HEK293 (cell line): ENCODE measurements at regions not wholly inside any gene's neighbourhood (a gene's known extent, or its start where the extent isn't known, plus 50 kb on each side); places are given as distances from the start of the nearest gene placed in this dataset.

Experiments used
- CTCF ChIA-PET: fragments of 350-600 bp; formaldehyde crosslinking; extraction: SDS; loops from one replicate; lab custom pipeline; 2021; ENCODE audit warnings: antibody characterized with exemption; lab: Yijun Ruan, JAX
- POLR2A ChIA-PET: fragments of 300-600 bp; formaldehyde crosslinking; extraction: SDS; loops from one replicate; lab custom pipeline; 2020; ENCODE audit warnings: antibody characterized with exemption, inconsistent platforms; lab: Yijun Ruan, JAX
- H3K27ac ChIP-seq: fragments of 200-500 bp; sonication (Bioruptor generic); 2 replicates; pipeline ENCODE4 v1.5.1; 2014; ENCODE audit warnings: low read depth, low read length, control low read depth, inconsistent platforms; ENCODE audit errors: extremely low read depth
- H3K36me3 ChIP-seq, 2 experiments: fragments of 200-500 bp in 1 of 2; sonication (Bioruptor generic) in 1 of 2; 1 replicate in 1 of 2; 2 replicates in 1 of 2; pipeline ENCODE4 v1.5.1; 2014 to 2017; ENCODE audit warnings: inconsistent platforms in 2 of 2, low read length in 2 of 2; ENCODE audit not compliant: control insufficient read depth in 2 of 2, insufficient read depth in 1 of 2
- H3K4me1 ChIP-seq: fragments of 200-500 bp; sonication (Bioruptor generic); 2 replicates; pipeline ENCODE4 v1.5.1; 2014; ENCODE audit warnings: mild to moderate bottlenecking, low read length, inconsistent platforms; ENCODE audit not compliant: control insufficient read depth, insufficient read depth
- H3K4me3 ChIP-seq: 2 replicates; pipeline ENCODE4 v1.5.1; 2011; ENCODE audit warnings: low read depth, mild to moderate bottlenecking, control low read depth, low read length, moderate library complexity
- H3K9me3 ChIP-seq: fragments of 200-500 bp; sonication (Bioruptor generic); 2 replicates; pipeline ENCODE4 v1.5.1; 2014; ENCODE audit warnings: low read depth, low read length, inconsistent platforms; ENCODE audit not compliant: control insufficient read depth, insufficient read depth
- ATF2 ChIP-seq: fragments of 450-650 bp; formaldehyde crosslinking; IDR thresholded peaks from 2 replicates; pipeline ENCODE4 v1.5.1; 2016; ENCODE audit warnings: missing biosample characterization, missing genetic modification characterization, low read depth
- KLF10 ChIP-seq: fragments of 450-650 bp; IDR thresholded peaks from 2 replicates; pipeline ENCODE4 v1.5.1; 2018; ENCODE audit warnings: missing biosample characterization, mild to moderate bottlenecking, missing genetic modification characterization
- KLF7 ChIP-seq: fragments of 450-650 bp; formaldehyde crosslinking; IDR thresholded peaks from 2 replicates; pipeline ENCODE4 v1.5.1; 2016; ENCODE audit warnings: missing biosample characterization, missing genetic modification characterization, borderline replicate concordance
- MYNN ChIP-seq: fragments of 450-650 bp; formaldehyde crosslinking; IDR thresholded peaks from 2 replicates; pipeline ENCODE4 v1.5.1; 2016; ENCODE audit warnings: missing biosample characterization, missing genetic modification characterization, borderline replicate concordance
- PRDM2 ChIP-seq: fragments of 450-650 bp; formaldehyde crosslinking; IDR thresholded peaks from 2 replicates; pipeline ENCODE4 v1.5.1; 2016; ENCODE audit warnings: missing biosample characterization, missing genetic modification characterization, borderline replicate concordance
- TCF7L2 ChIP-seq: IDR thresholded peaks from 2 replicates; pipeline ENCODE4 v1.6.1; 2011; ENCODE audit warnings: low read depth, mild to moderate bottlenecking, inconsistent platforms, low read length, moderate library complexity, borderline replicate concordance
- ZBTB20 ChIP-seq: fragments of 450-650 bp; formaldehyde crosslinking; IDR thresholded peaks from 2 replicates; pipeline ENCODE4 v1.5.1; 2016; ENCODE audit warnings: missing biosample characterization, missing genetic modification characterization
- ZBTB49 ChIP-seq: fragments of 450-650 bp; formaldehyde crosslinking; IDR thresholded peaks from 2 replicates; pipeline ENCODE4 v1.5.1; 2016; ENCODE audit warnings: missing biosample characterization, missing genetic modification characterization, low read depth
- ZBTB8A ChIP-seq: fragments of 450-650 bp; formaldehyde crosslinking; IDR thresholded peaks from 2 replicates; pipeline ENCODE4 v1.5.1; 2016; ENCODE audit warnings: missing biosample characterization, missing genetic modification characterization
- ZFP3 ChIP-seq: fragments of 450-650 bp; formaldehyde crosslinking; IDR thresholded peaks from 2 replicates; pipeline ENCODE4 v1.5.1; 2016; ENCODE audit warnings: low read depth, missing biosample characterization, missing genetic modification characterization
- ZNF114 ChIP-seq: fragments of 450-650 bp; formaldehyde crosslinking; IDR thresholded peaks from 2 replicates; pipeline ENCODE4 v1.5.0; 2017; ENCODE audit warnings: missing biosample characterization, missing genetic modification characterization
- ZNF157 ChIP-seq: fragments of 450-650 bp; formaldehyde crosslinking; IDR thresholded peaks from 2 replicates; pipeline ENCODE4 v1.5.1; 2016; ENCODE audit warnings: missing biosample characterization, missing genetic modification characterization
- ZNF221 ChIP-seq: fragments of 450-650 bp; formaldehyde crosslinking; IDR thresholded peaks from 2 replicates; pipeline ENCODE4 v1.5.1; 2017; ENCODE audit warnings: missing biosample characterization, missing genetic modification characterization, borderline replicate concordance
- ZNF324 ChIP-seq: fragments of 450-650 bp; formaldehyde crosslinking; IDR thresholded peaks from 2 replicates; pipeline ENCODE4 v1.5.1; 2016; ENCODE audit warnings: missing biosample characterization, missing genetic modification characterization
- ZNF341 ChIP-seq: fragments of 450-650 bp; formaldehyde crosslinking; IDR thresholded peaks from 2 replicates; pipeline ENCODE4; 2016; ENCODE audit warnings: low read depth, missing biosample characterization, missing genetic modification characterization
- ZNF501 ChIP-seq: fragments of 450-650 bp; formaldehyde crosslinking; IDR thresholded peaks from 2 replicates; pipeline ENCODE4 v1.5.1; 2016; ENCODE audit warnings: missing biosample characterization, missing genetic modification characterization
- ZNF530 ChIP-seq: fragments of 450-650 bp; formaldehyde crosslinking; IDR thresholded peaks from 2 replicates; pipeline ENCODE4 v1.5.1; 2016; ENCODE audit warnings: low read depth, missing biosample characterization, missing genetic modification characterization
- ZNF548 ChIP-seq: fragments of 450-650 bp; formaldehyde crosslinking; IDR thresholded peaks from 2 replicates; pipeline ENCODE4 v1.5.1; 2016; ENCODE audit warnings: missing biosample characterization, missing genetic modification characterization
- ZNF645 ChIP-seq: fragments of 450-650 bp; formaldehyde crosslinking; IDR thresholded peaks from 2 replicates; pipeline ENCODE4; 2016; ENCODE audit warnings: missing biosample characterization, missing genetic modification characterization
- ZNF777 ChIP-seq: fragments of 450-650 bp; formaldehyde crosslinking; IDR thresholded peaks from 2 replicates; pipeline ENCODE4 v1.5.1; 2017; ENCODE audit warnings: missing biosample characterization, missing genetic modification characterization, borderline replicate concordance
- ZNF785 ChIP-seq: fragments of 450-650 bp; formaldehyde crosslinking; IDR thresholded peaks from 2 replicates; pipeline ENCODE4 v1.5.1; 2016; ENCODE audit warnings: missing biosample characterization, missing genetic modification characterization

- Histone ChIP-seq H3K4me1 (no peaks in the 10 kb centered on the region), H3K9me3 (no peaks in the 10 kb centered on the region), H3K4me3 (no peak overlapping the region), H3K27ac (no peak overlapping the region), H3K36me3 (no peaks in the 10 kb centered on the region)
- no peak for TF ChIP-seq ZNF501 (tag by site-specific recombination)
- TF ChIP-seq KLF7 (tag by site-specific recombination) = no peak
- TF ChIP-seq ZFP3 (tag by site-specific recombination) = no peak
- TF ChIP-seq PRDM2 = no peak
- TF ChIP-seq ZNF777 (tag by site-specific recombination) = no peak
- TF ChIP-seq ZNF324 (tag by site-specific recombination) = no peak
- no peak for TF ChIP-seq KLF10
- no peak for TF ChIP-seq ZNF530 (tag by site-specific recombination)
- no peak for TF ChIP-seq ZNF785 (tag by site-specific recombination)
- no peak for TF ChIP-seq ZBTB8A (tag by site-specific recombination)
- TF ChIP-seq ZNF221 (tag by site-specific recombination) = no peak
- no peak for TF ChIP-seq ZNF645 (tag by site-specific recombination)
- TF ChIP-seq ZBTB20 (tag by site-specific recombination) = no peak
- no peak for TF ChIP-seq ZNF548 (tag by site-specific recombination)
- TF ChIP-seq ZNF114 (tag by site-specific recombination) = no peak
- POLR2A ChIA-PET = no interaction called here
- CTCF ChIA-PET = interaction anchor here (0.6 kb wide), 2 partner anchors 42 to 76 kb away, joined by 3 read pairs; no protein-coding TSS in a partner anchor
Measured at GRCh38 chr22:27594474-27595134, 207.0 kb downstream of the MN1 start.

- Histone ChIP-seq H3K4me3 (no peak overlapping the region), H3K9me3 (no peaks in the 10 kb centered on the region), H3K4me1 (no peaks in the 10 kb centered on the region), H3K36me3 (no peaks in the 10 kb centered on the region), H3K27ac (no peak overlapping the region)
- ChIA-PET CTCF (no interaction called here), POLR2A (no interaction called here)
- TF ChIP-seq MYNN (tag by site-specific recombination) (0 out of 2 replicates have a peak, but pooled peaks have one; percentile 22), TCF7L2 (no peak), ZNF157 (tag by site-specific recombination) (peak; percentile 94), ZNF341 (tag by site-specific recombination) (peak; percentile 60), ATF2 (tag by site-specific recombination) (0 out of 2 replicates have a peak, but pooled peaks have one; percentile 35), ZBTB49 (no peak)
Measured at GRCh38 chr22:27596133-27596870, 205.3 kb downstream of the MN1 start.
